ENCODE measurements at regions not wholly inside any gene's neighbourhood (a gene's known extent, or its start where the extent isn't known, plus 50 kb on each side); places are given as distances from the start of the nearest gene placed in this dataset.

GRCh38 chr11:81673001-81673400 is 1060.7 kb downstream of the FAM181B start:
- TF ChIP-seq CTCF (conservative IDR thresholded peaks at IDR 0.05; ENCODE audit: low read length) (no peak), EZH2phosphoT487 (IDR thresholded peaks at IDR 0.05; ENCODE audit: borderline replicate concordance, low read depth, low read length) (no peak)
